ENCODE measurements at regions not wholly inside any gene's neighbourhood (a gene's known extent, or its start where the extent isn't known, plus 50 kb on each side); places are given as distances from the start of the nearest gene placed in this dataset.

- TF ChIP-seq MIER2 (CRISPR knock-in tag; IDR thresholded peaks at IDR 0.05) (no peak), ZNF17 (CRISPR knock-in tag; IDR thresholded peaks at IDR 0.05) (no peak), SP5 (CRISPR knock-in tag; IDR thresholded peaks at IDR 0.05; ENCODE audit: borderline replicate concordance, low read depth) (peak; percentile 70), THYN1 (CRISPR knock-in tag; IDR thresholded peaks at IDR 0.05; ENCODE audit: borderline replicate concordance, low read depth) (no peak), ZNF274 (CRISPR knock-in tag; IDR thresholded peaks at IDR 0.05) (no peak), ZNF879 (CRISPR knock-in tag; IDR thresholded peaks at IDR 0.05) (no peak), MTA3 (CRISPR knock-in tag; IDR thresholded peaks at IDR 0.05) (no peak), NFIB (CRISPR knock-in tag; IDR thresholded peaks at IDR 0.05; ENCODE audit: borderline replicate concordance) (no peak), GATA4 (IDR thresholded peaks at IDR 0.05; ENCODE audit: borderline replicate concordance, low read depth) (no peak), DDIT3 (CRISPR knock-in tag; IDR thresholded peaks at IDR 0.05) (no peak), ZNF670 (CRISPR knock-in tag; IDR thresholded peaks at IDR 0.05; ENCODE audit: borderline replicate concordance) (no peak), THAP11 (CRISPR knock-in tag; IDR thresholded peaks at IDR 0.05) (peak; percentile 63), RORA (CRISPR knock-in tag; IDR thresholded peaks at IDR 0.05) (no peak), ZNF121 (CRISPR knock-in tag; IDR thresholded peaks at IDR 0.05) (no peak), MED1 (CRISPR knock-in tag; IDR thresholded peaks at IDR 0.05) (no peak), ZNF619 (CRISPR knock-in tag; IDR thresholded peaks at IDR 0.05) (no peak), ZNF672 (CRISPR knock-in tag; IDR thresholded peaks at IDR 0.05) (no peak), ZNF362 (CRISPR knock-in tag; IDR thresholded peaks at IDR 0.05; ENCODE audit: borderline replicate concordance) (no peak), ZBTB38 (CRISPR knock-in tag; IDR thresholded peaks at IDR 0.05) (no peak), ARID4A (CRISPR knock-in tag; IDR thresholded peaks at IDR 0.05; ENCODE audit: borderline replicate concordance) (peak; percentile 71; the same call in 1 of the 2 replicates), AKAP8 (CRISPR knock-in tag; IDR thresholded peaks at IDR 0.05) (no peak), ZNF382 (CRISPR knock-in tag; IDR thresholded peaks at IDR 0.05; ENCODE audit: borderline replicate concordance) (no peak), GRHL1 (CRISPR knock-in tag; conservative IDR thresholded peaks at IDR 0.05) (no peak), ZMYM3 (CRISPR knock-in tag; IDR thresholded peaks at IDR 0.05) (no peak), ZNF337 (CRISPR knock-in tag; IDR thresholded peaks at IDR 0.05; ENCODE audit: borderline replicate concordance, low read depth) (no peak)
Observed at GRCh38 chr20:4082406-4083097, 66.1 kb upstream of the SMOX start (continued).
